SK-N-MC (cell line): ENCODE measurements at regions not wholly inside any gene's neighbourhood (a gene's known extent, or its start where the extent isn't known, plus 50 kb on each side); places are given as distances from the start of the nearest gene placed in this dataset.

ENCODE experiments used
- EZH2 ChIP-seq: fragments of 200-600 bp; sonication (generic); IDR thresholded peaks from one replicate; pipeline ENCODE4 v1.6.1; 2017; ENCODE audit warnings: antibody characterized with exemption
- FOXP2 ChIP-seq: optimal IDR thresholded peaks from 2 replicates; pipeline ENCODE3; 2011; ENCODE audit warnings: mild to moderate bottlenecking, moderate library complexity; ENCODE audit not compliant: insufficient read depth; ENCODE audit errors: extremely low read length, control extremely low read depth
- POLR2AphosphoS5 ChIP-seq: IDR thresholded peaks from 2 replicates; pipeline ENCODE4 v1.6.1; 2012; ENCODE audit warnings: mild to moderate bottlenecking, low read depth, low read length, borderline replicate concordance

DNA sequence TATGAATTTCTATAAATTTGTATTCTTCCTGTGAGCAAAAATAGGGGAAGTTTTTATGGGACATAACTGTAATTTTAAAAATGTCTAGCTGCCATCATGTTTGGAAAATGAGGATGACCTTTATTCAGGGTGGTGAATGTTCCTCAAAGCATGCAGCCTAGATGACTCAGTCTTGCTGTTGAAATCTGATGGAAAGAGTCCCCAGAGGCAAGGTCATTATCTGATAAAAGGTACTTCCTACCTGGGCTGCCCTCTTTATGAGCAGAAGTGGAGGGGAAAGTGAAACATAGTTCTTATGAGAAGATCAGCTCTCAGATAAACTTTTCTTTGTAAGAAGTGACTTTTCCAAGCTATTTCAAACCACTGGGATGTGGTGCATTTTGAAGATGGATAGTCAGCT, 1144.7 kb upstream of the PIK3C3 start:
- TF ChIP-seq POLR2AphosphoS5, result no peak
- TF ChIP-seq EZH2, result no peak
- TF ChIP-seq FOXP2, result no peak
